GM23248 (cell line): ENCODE measurements at regions not wholly inside any gene's neighbourhood (a gene's known extent, or its start where the extent isn't known, plus 50 kb on each side); places are given as distances from the start of the nearest gene placed in this dataset.

Experiments
- DNase-seq: peaks from one replicate; pipeline ENCODE4 v3.0.0-alpha.2; 2015
- H2AFZ ChIP-seq: fragments of 200-600 bp; sonication (generic); 2 replicates; pipeline ENCODE4 v1.6.1; 2016; ENCODE audit warnings: antibody characterized with exemption
- H3F3A ChIP-seq: fragments of 200-600 bp; sonication (generic); 2 replicates; pipeline ENCODE4 v1.6.1; 2016; ENCODE audit warnings: mild to moderate bottlenecking, antibody characterized with exemption, mixed run types; ENCODE audit not compliant: insufficient read depth
- H3K27ac ChIP-seq: fragments of 200-600 bp; sonication (generic); 2 replicates; pipeline ENCODE4 v1.5.1; 2016; ENCODE audit warnings: mild to moderate bottlenecking
- H3K27me3 ChIP-seq: fragments of 200-600 bp; sonication (generic); replicated peaks from 2 replicates; pipeline ENCODE4 v1.6.1; 2016; ENCODE audit warnings: mild to moderate bottlenecking; ENCODE audit not compliant: insufficient read depth
- H3K36me3 ChIP-seq: fragments of 200-600 bp; sonication (generic); 2 replicates; pipeline ENCODE4 v1.6.1; 2016; ENCODE audit warnings: low read depth, mild to moderate bottlenecking
- H3K4me1 ChIP-seq: fragments of 200-600 bp; sonication (generic); 2 replicates; pipeline ENCODE4 v1.6.1; 2016; ENCODE audit warnings: mild to moderate bottlenecking; ENCODE audit not compliant: insufficient read depth
- H3K4me2 ChIP-seq: fragments of 200-600 bp; sonication (generic); one replicate; pipeline ENCODE4 v1.6.1; 2016; ENCODE audit warnings: mild to moderate bottlenecking; ENCODE audit not compliant: unreplicated experiment
- H3K4me3 ChIP-seq: fragments of 200-600 bp; sonication (generic); 2 replicates; pipeline ENCODE4 v1.5.1; 2016; ENCODE audit warnings: mild to moderate bottlenecking
- H3K79me2 ChIP-seq: fragments of 200-600 bp; sonication (generic); 2 replicates; pipeline ENCODE4 v1.6.1; 2016; ENCODE audit warnings: mild to moderate bottlenecking; ENCODE audit not compliant: insufficient read depth
- H3K9ac ChIP-seq: fragments of 200-600 bp; sonication (generic); 2 replicates; pipeline ENCODE4 v1.6.1; 2016; ENCODE audit warnings: mild to moderate bottlenecking
- H3K9me2 ChIP-seq: fragments of 200-600 bp; sonication (generic); 2 replicates; pipeline ENCODE4 v1.6.1; 2016; ENCODE audit warnings: mixed run types, mild to moderate bottlenecking, moderate library complexity; ENCODE audit not compliant: insufficient read depth
- H3K9me3 ChIP-seq: fragments of 200-600 bp; sonication (generic); one replicate; pipeline ENCODE4 v1.6.1; 2017; ENCODE audit warnings: low read depth
- H4K20me1 ChIP-seq: fragments of 200-600 bp; sonication (generic); 2 replicates; pipeline ENCODE4 v1.6.0; 2016; ENCODE audit not compliant: insufficient read depth
- EZH2 ChIP-seq: fragments of 200-600 bp; sonication (generic); IDR thresholded peaks from 2 replicates; pipeline ENCODE4 v1.6.1; 2018; ENCODE audit warnings: antibody characterized with exemption, mild to moderate bottlenecking; ENCODE audit not compliant: insufficient read depth, poor library complexity, severe bottlenecking
- EZH2phosphoT487 ChIP-seq: fragments of 200-600 bp; sonication (generic); IDR thresholded peaks from 2 replicates; pipeline ENCODE4 v1.6.1; 2018; ENCODE audit warnings: antibody characterized with exemption, moderate library complexity, mild to moderate bottlenecking, low read depth; ENCODE audit not compliant: insufficient read depth
- WGBS, 2 experiments: methylation state at CpG; one replicate each; pipeline ENCODE4 v1.1.6; 2015 to 2017; ENCODE audit warnings: low lambda C conversion rate in 2 of 2, low coverage in 1 of 2; ENCODE audit errors: missing lambda C conversion rate in 2 of 2; 5-methylcytosine and 5-hydroxymethylcytosine counted together
- in situ Hi-C: fragments of 300-500 bp; cut with MboI; formaldehyde crosslinking; loops from 2 replicates; pipeline ENCODE4 v1.15.0; 2020

- TF ChIP-seq EZH2phosphoT487 (no peak), EZH2 (no peak)
- H3K4me2 ChIP-seq = no peak overlapping the region
- no peak for DNase-seq
- no peaks in the 10 kb centered on the region for H3K36me3 ChIP-seq
- H3K9ac ChIP-seq = no peak overlapping the region
- no peaks in the 10 kb centered on the region for H3F3A ChIP-seq
- in situ Hi-C loops = no loop called here
- no peaks in the 10 kb centered on the region for H3K4me1 ChIP-seq
- H3K27ac ChIP-seq = no peak overlapping the region
- no peaks in the 10 kb centered on the region for H3K9me3 ChIP-seq
- WGBS, 2 experiments = 62 to 66% methylated on average over 4 of the region's 4 CpGs
- H3K79me2 ChIP-seq = no peaks in the 10 kb centered on the region
- no peak overlapping the region for H3K4me3 ChIP-seq
- H4K20me1 ChIP-seq = no peaks in the 10 kb centered on the region
- H3K9me2 ChIP-seq = no peaks in the 10 kb centered on the region
- no peaks in the 10 kb centered on the region; the same call in 1 of the 2 replicates for H3K27me3 ChIP-seq
- H2AFZ ChIP-seq = no peak overlapping the region
Observed at GRCh38 chr15:47987461-47987860, 133.3 kb upstream of the SLC24A5 start.

- no peaks in the 10 kb centered on the region for H4K20me1 ChIP-seq
- TF ChIP-seq EZH2phosphoT487 (no peak), EZH2 (no peak)
Observed at GRCh38 chr15:47987908-47988532, 132.8 kb upstream of the SLC24A5 start.

GRCh38 chr15:47988564-47988963 lies 132.2 kb upstream of the SLC24A5 start:
- Histone ChIP-seq H3K9me3 (no peaks in the 10 kb centered on the region), H3K4me2 (no peak overlapping the region), H3K27me3 (no peaks in the 10 kb centered on the region; the same call in 1 of the 2 replicates), H3K9me2 (no peaks in the 10 kb centered on the region), H3K4me3 (no peak overlapping the region), H3K79me2 (no peaks in the 10 kb centered on the region), H3K27ac (no peak overlapping the region), H3K4me1 (no peaks in the 10 kb centered on the region), H3K9ac (no peak overlapping the region), H4K20me1 (no peaks in the 10 kb centered on the region), H3F3A (no peaks in the 10 kb centered on the region), H3K36me3 (no peaks in the 10 kb centered on the region), H2AFZ (no peak overlapping the region)
- 8 to 10% methylated on average over 1 of the region's 1 CpG for WGBS, 2 experiments
- in situ Hi-C loops = no loop called here
- TF ChIP-seq EZH2phosphoT487 (no peak), EZH2 (no peak)
- DNase-seq = no peak

More at GRCh38 chr15:47987908-47988532, 132.8 kb upstream of the SLC24A5 start:
- Histone ChIP-seq H2AFZ (no peak overlapping the region), H3K27me3 (no peaks in the 10 kb centered on the region; the same call in 1 of the 2 replicates), H3K9me3 (no peaks in the 10 kb centered on the region), H3F3A (no peaks in the 10 kb centered on the region), H3K27ac (no peak overlapping the region), H3K9ac (no peak overlapping the region), H3K4me1 (no peaks in the 10 kb centered on the region), H3K9me2 (no peaks in the 10 kb centered on the region), H3K4me2 (no peak overlapping the region), H3K36me3 (no peaks in the 10 kb centered on the region), H3K4me3 (no peak overlapping the region), H3K79me2 (no peaks in the 10 kb centered on the region)
- in situ Hi-C loops = no loop called here
- peak; percentile 80 for DNase-seq
- WGBS, 2 experiments = 32 to 36% methylated on average over 3 of the region's 3 CpGs

- Histone ChIP-seq H3K4me2 (no peak overlapping the region), H3K79me2 (no peaks in the 10 kb centered on the region), H3K27ac (no peak overlapping the region), H3K4me1 (no peaks in the 10 kb centered on the region), H3F3A (no peaks in the 10 kb centered on the region), H3K9me2 (no peaks in the 10 kb centered on the region), H3K9me3 (no peaks in the 10 kb centered on the region), H3K9ac (no peak overlapping the region), H3K36me3 (no peaks in the 10 kb centered on the region), H3K4me3 (no peak overlapping the region), H4K20me1 (no peaks in the 10 kb centered on the region), H2AFZ (no peak overlapping the region), H3K27me3 (no peaks in the 10 kb centered on the region; the same call in 1 of the 2 replicates)
- no peak for DNase-seq
- 88 to 89% methylated on average over 2 of the region's 2 CpGs for WGBS, 2 experiments
- in situ Hi-C loops = no loop called here
- TF ChIP-seq EZH2 (no peak), EZH2phosphoT487 (no peak)
Observed at GRCh38 chr15:47990821-47991220, 130.0 kb upstream of the SLC24A5 start.
